Panc1 (cell line): ENCODE measurements at regions not wholly inside any gene's neighbourhood (a gene's known extent, or its start where the extent isn't known, plus 50 kb on each side); places are given as distances from the start of the nearest gene placed in this dataset.

ENCODE experiments used
- POLR2AphosphoS5 ChIP-seq: IDR thresholded peaks from 2 replicates; pipeline ENCODE4 v1.6.1; 2012; ENCODE audit warnings: mild to moderate bottlenecking, low read depth, low read length, moderate library complexity
- SIN3A ChIP-seq: IDR thresholded peaks from 2 replicates; pipeline ENCODE4 v1.6.1; 2012; ENCODE audit warnings: low read depth, mild to moderate bottlenecking, low read length, moderate library complexity, borderline replicate concordance; ENCODE audit not compliant: insufficient read depth
- TF ChIP-seq, protein P1 (sequence below): fragments of 450-650 bp; IDR thresholded peaks from 2 replicates; pipeline ENCODE4 v1.5.1; 2017; ENCODE audit warnings: mild to moderate bottlenecking

DNA sequence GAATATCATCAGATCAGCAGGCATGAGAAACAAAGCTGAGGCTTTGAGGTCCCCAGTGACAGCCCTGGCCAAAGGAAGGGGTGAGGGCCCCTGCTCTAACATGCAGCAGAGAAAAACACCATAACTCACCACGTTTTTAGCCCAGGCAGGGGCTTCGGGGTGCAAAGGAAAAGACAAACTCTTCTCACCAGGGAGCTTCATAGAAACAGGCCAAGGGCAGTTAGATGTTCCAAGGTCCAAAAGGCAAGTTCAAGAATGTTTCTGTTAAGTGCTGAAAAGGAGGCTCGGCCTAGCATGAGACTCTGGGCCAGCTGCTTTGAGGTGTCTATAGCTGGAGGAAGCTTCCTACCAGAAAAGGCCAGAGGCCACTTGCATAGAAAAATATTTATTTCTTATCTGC lies 608.4 kb upstream of the CFAP20DC start:
- TF ChIP-seq, protein P1, sequence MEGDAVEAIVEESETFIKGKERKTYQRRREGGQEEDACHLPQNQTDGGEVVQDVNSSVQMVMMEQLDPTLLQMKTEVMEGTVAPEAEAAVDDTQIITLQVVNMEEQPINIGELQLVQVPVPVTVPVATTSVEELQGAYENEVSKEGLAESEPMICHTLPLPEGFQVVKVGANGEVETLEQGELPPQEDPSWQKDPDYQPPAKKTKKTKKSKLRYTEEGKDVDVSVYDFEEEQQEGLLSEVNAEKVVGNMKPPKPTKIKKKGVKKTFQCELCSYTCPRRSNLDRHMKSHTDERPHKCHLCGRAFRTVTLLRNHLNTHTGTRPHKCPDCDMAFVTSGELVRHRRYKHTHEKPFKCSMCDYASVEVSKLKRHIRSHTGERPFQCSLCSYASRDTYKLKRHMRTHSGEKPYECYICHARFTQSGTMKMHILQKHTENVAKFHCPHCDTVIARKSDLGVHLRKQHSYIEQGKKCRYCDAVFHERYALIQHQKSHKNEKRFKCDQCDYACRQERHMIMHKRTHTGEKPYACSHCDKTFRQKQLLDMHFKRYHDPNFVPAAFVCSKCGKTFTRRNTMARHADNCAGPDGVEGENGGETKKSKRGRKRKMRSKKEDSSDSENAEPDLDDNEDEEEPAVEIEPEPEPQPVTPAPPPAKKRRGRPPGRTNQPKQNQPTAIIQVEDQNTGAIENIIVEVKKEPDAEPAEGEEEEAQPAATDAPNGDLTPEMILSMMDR: no peak
- TF ChIP-seq SIN3A: no peak
- TF ChIP-seq POLR2AphosphoS5: no peak
